Stimulated activated CD4-positive, alpha-beta T cell treated with anti-CD3 and anti-CD28 coated beads, TNF-alpha, amount 100 ng/mL, for 48 hours (primary cell): ENCODE measurements at regions not wholly inside any gene's neighbourhood (a gene's known extent, or its start where the extent isn't known, plus 50 kb on each side); places are given as distances from the start of the nearest gene placed in this dataset.
"Not testable (repeated sequence)": the region's sequence is repeated elsewhere in the genome, so short reads cannot be mapped to it uniquely, and the experiment has no call there.

ENCODE experiments used
- DNase-seq, 3 donors: peaks; one replicate each; pipeline ENCODE4 v3.0.0-alpha.2; 2020; ENCODE audit warnings: low read depth in 3 of 3

DNA sequence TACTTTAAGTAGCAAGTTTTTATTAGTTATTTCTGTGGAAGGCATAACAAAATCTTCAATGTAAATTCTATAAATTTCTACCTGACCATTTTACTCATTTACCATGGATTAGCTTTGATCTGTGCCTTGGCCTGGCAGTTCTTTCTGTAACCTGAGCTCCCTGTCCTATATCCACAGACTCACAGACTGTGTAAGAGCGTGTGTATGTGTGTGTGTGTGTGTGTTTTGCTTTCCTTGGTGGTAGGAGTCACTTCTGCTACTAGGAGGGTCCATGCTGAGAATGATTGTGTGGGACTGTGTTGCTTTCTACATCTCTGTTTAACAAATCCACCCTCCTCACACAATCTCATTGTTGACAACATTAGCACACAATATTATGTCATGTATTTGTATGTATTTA is 221.2 kb upstream of the PELI2 start:
- DNase-seq = no peak

DNA sequence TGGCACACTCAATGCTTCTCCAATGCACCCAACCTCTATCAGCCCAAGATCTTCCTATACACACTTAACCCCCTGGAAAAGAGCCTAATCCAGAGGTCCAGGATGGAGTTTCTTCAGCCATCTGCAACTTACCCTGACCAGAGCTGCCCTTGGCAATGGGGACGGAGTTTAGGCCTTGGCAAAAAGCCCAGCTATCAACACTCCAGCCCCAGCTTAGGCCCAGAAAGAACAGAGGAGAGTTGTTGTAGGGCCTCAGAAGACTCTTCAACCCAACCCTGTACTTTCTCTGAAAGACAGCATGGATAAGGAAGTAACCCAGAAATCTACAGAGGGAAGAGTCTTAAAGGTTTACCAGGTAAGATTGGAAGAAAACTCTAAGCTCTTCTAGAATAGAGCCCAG is 219.3 kb upstream of the PELI2 start:
- DNase-seq = no peak

GRCh38 chr14:55899531-55899930 is 218.7 kb upstream of the PELI2 start:
- no peak for DNase-seq

DNA sequence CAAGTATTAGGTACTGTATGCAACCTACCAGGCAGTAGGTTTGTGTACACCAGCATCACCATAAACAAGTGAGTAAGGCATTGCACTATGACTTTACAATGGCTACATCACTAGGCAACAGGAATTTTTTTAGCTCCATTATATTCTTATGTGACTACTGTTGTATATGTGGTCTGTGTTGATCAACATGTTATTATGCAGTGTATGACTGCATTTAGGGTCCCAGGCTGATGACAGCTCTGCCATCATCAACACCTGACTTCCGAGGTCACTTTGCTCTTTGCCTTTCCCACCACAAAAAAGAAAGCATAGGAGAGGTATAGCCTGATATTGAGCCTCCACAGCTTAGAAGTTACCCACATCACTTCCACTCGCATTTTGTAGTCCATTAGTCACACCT is 217.5 kb upstream of the PELI2 start:
- no peak for DNase-seq

GRCh38 chr14:55901291-55901690 is 216.9 kb upstream of the PELI2 start:
- DNase-seq = no peak

GRCh38 chr14:55902241-55902640 is 216.0 kb upstream of the PELI2 start:
- DNase-seq = no peak

DNA sequence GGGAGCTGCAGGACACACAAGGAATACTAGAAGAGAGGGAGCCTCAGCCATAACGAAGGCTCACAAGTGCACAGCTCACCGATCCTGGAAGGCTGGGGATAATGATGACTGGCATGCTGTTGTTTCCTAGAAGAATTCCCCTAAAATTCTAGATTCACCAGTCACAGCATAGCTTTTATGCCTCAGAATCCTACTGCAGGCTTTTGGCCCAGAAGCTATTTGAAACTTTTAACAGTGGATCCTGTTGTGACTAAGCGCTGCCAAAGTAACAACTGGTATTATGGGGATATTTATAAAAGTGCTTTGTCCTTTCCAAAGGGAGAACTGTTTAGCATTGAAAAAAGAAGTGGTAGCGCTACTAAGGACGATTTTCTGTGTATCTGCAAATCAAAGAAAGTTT is 214.1 kb upstream of the PELI2 start:
- no peak for DNase-seq

- DNase-seq = no peak
Measured at GRCh38 chr14:55908106-55908505, 210.1 kb upstream of the PELI2 start.

DNA sequence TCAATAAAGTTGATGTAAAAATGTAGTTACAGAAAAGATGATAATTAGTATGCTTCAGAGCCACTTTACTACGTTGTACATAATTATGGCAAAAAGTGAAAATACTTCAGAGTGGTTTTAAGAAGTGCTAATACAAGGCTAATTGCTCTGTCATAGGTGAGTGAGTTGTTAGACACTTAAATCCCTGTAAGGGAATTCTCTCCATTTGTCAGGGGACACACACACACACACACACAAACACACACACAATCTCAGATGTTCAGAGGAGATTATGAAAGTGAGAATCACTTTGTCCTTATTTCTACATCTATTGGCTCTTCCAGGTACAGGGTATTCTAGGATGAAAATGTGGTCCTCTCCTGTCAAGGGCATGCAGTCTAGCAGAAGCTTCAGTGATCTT is 208.3 kb upstream of the PELI2 start:
- no peak for DNase-seq

- DNase-seq = no peak
Measured at GRCh38 chr14:55910601-55911243, 207.5 kb upstream of the PELI2 start.

GRCh38 chr14:55911776-55912175 is 206.4 kb upstream of the PELI2 start:
- no peak for DNase-seq

DNA sequence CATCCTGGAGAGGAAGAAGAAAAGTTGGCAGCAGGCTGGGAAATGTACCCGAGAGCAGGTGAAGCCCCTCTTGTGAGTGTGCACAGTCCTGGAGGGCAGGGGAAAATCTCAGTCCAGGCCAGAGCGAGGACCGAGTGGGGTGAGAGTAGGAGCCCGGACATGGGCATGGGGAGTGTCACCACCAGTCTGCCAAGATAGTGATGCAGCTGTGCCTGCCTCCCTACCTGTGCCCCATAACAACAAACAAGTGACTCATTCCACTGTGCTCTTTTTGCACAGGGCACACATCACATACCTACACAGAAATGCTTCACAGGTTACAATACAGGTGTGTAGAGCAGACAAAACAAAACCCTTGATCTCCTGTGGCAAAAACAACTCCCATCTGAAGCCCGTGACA is 205.9 kb upstream of the PELI2 start:
- no peak for DNase-seq

DNA sequence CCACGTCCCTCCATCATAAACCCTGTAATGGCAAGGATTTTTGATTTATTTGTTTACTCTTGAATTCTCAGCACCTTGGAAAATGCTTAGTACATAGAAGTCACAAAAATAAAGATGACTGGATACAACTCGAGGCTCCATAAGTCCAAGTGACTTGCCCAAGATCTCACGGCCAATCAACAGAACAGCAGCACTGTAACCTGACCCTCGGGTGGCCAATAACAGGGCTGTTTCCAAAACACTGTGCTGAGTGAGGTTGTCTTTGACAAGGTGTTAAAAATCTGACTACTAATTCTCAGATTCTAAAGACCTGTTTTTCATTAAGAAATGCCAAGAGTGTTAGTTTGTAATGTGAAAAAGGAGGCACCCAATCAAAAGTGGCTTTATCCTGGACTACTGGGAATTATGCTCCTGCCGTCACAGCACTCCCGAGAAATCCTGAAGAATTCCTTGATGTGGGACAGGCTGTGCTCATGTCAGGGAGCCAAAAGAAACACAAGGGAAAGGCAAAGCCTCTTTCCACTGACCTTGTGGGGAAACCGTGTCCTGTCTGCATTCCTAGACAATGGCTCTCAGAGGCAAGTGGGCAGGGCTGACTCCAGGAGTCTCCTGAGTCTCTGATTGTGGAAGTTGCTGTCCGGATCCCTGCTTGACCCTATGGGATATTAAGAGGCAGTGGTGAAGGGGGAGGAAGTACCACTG is 204.7 kb upstream of the PELI2 start:
- no peak for DNase-seq

- DNase-seq = no peak
Measured at GRCh38 chr14:55914771-55915170, 203.4 kb upstream of the PELI2 start.

DNA sequence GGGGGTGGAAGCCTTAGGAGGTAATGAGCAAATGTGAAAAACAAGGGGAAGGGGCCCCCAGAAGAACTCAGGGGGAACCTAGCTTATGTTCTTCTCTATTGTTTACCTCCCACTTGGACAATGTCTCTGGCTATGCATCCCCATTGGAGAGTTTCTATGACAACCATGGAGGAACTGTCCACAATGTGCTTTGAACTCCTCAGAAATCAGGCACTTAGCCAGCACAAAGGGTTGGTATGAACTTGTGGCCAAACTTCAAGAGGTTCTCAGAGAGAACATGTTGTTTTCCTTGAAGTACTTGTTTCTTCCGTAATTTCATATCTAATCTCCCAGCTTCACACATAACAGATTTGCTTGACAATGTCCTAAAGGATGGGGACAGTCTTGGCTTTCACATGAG is 202.8 kb upstream of the PELI2 start:
- no peak for DNase-seq

DNA sequence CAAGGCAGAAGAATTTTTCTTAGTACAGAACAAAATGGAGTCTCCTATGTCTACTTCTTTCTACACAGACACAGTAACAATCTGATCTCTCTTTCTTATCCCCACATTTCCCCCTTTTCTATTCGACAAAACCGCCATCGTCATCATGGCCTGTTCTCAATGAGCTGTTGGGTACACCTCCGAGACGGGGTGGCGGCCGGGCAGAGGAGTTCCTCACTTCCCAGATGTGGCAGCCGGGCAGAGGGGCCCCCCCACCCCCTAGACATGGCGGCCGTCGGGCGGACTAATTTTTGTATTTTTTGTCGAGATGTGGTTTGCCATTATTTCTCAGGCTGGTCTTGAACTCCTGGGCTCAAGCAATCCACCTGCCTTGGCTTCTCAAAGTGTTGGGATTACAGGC is 198.4 kb upstream of the PELI2 start:
- DNase-seq = not testable (repeated sequence)

- no peak for DNase-seq
Measured at GRCh38 chr14:55921511-55921910, 196.7 kb upstream of the PELI2 start.

DNA sequence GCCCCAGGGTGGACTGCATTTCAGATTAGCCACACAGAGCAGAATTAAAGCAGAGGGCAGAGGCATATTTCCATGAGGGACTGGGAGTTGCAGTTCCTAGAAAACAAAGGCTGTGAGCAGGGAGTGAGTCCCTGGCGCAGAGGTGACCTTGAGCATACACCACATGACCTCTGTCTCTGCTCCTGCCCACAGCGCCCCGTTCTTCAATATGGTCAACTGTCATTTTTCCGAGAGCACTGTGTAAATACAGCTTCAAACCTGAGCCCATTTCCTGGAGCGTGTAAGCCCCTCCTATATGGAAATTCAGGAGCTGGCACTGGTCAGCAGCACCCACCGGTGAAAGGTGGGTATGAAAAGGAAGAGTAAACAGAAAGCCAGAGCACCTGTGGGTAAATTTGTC is 192.2 kb upstream of the PELI2 start:
- no peak for DNase-seq

DNA sequence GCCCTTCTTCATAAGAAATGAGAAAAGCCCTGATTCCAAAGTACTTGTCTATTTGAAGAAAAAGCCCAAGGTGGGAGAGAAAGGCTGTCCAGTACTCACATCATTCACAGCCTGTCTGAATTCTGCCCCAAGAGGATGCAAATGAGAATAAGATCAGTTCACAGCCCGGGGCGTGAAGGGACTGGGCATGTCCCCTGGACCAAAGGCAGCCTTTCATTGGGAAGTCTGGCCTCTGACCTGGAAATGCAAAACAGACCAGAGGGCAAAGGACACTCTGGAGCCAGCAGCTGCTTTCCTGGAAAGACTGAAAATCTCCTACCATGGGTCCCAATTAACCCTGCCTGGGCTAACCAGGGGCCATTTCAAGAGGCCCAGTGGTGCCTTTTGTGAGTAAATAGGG is 191.2 kb upstream of the PELI2 start:
- no peak for DNase-seq

DNA sequence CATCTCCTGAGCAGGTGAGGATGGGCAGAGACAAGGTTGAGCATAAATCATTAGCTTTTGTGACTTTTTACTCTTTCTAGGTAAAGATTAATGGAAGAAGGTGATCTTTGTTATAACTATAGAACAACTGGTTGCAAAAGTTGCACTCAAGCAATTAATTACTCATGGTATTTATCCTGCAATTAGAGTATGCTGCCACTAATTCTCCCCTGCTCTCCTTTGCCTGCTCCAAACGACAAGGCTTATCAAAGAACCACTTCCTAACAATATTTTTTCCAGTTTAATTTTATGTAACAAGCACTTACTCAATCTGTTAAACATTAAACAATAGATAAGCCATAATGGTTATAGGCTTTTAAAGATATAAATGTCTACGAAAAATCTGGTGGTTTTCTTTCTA is 189.9 kb upstream of the PELI2 start:
- no peak for DNase-seq

- DNase-seq = no peak
Measured at GRCh38 chr14:55929136-55929535, 189.1 kb upstream of the PELI2 start.

DNA sequence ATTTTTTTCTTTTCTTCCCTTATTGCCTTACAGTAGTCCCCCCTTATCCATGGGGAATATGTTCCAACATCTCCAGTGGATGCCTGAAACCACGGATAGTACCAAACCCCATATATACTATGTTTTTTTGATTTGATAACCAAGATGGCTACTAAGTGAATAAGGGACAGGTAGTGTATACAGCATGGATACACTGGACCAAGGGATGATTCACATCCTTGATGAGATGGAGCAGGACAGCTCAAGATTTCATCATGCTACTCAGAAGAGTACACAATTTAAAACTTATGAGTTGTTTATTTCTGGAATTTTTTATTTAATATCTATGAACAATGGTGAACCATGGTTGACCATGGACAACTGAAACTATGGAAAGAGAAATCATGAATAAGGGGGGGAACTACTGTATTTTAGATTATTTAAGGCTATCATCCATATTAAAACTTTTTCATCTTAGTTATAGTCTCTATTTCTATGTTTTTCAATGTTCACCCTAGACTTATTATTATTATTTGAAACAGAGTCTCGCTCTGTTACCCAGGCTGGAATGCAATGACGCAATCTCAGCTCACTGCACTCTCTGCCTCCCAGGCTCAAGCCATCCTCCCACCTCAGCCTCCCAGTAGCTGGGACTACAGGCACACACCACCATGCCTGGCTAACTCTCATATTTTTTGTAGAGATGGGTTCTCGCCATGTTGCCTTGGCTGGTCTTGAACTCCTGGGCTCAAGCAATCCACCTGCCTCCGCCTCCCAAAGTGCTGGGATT is 188.0 kb upstream of the PELI2 start:
- DNase-seq = no peak

DNA sequence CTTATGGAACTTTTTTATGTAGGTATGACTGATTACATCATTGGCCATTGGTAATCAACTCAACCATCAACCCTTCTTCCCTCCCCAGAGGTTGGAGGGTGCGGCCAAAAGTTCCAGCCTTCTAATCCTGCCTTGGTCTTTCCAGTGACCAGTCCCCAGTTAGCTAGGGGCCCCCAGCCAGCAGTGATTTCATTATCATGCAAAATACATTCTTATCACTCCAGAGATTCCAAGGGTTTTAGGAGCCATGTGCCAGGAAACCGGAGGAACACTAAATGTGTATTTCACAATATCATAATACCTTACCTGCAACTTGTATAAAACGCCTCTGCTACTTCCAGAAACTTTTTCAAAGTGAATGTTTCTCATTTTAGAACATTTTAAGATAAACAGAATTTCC is 181.5 kb upstream of the PELI2 start:
- no peak for DNase-seq
